K562 (cell line): ENCODE measurements at regions not wholly inside any gene's neighbourhood (a gene's known extent, or its start where the extent isn't known, plus 50 kb on each side); places are given as distances from the start of the nearest gene placed in this dataset.

Source experiments
- ADNP ChIP-seq: fragments of 200-800 bp; sonication (Bioruptor generic); IDR thresholded peaks from 2 replicates; pipeline ENCODE4 v1.6.1; 2016; ENCODE audit warnings: missing genetic modification characterization, missing compliant biosample characterization
- ARID1B ChIP-seq: fragments of 450-650 bp; IDR thresholded peaks from 2 replicates; pipeline ENCODE4 v1.6.1; 2016; ENCODE audit warnings: antibody characterized with exemption, mild to moderate bottlenecking, inconsistent platforms
- ETV5 ChIP-seq: sonication (generic); formaldehyde crosslinking; IDR thresholded peaks from 2 replicates; pipeline ENCODE4 v1.4.0; 2020; ENCODE audit warnings: low read depth, mild to moderate bottlenecking, missing genetic modification reagents
- MEF2A ChIP-seq: IDR thresholded peaks from 2 replicates; pipeline ENCODE4 v1.6.1; 2011; ENCODE audit warnings: low read depth, mild to moderate bottlenecking, low read length, moderate library complexity; ENCODE audit not compliant: control insufficient read depth
- NCOA4 ChIP-seq: fragments of 450-650 bp; IDR thresholded peaks from 2 replicates; pipeline ENCODE4 v1.6.1; 2018; ENCODE audit warnings: mild to moderate bottlenecking; ENCODE audit not compliant: partially characterized antibody
- POLR2G ChIP-seq: fragments of 200-400 bp; formaldehyde crosslinking; IDR thresholded peaks from 2 replicates; pipeline ENCODE4 v1.6.1; 2017; ENCODE audit warnings: low read depth, mild to moderate bottlenecking, antibody characterized with exemption, low read length, moderate library complexity
- SNIP1 ChIP-seq: fragments of 450-650 bp; IDR thresholded peaks from 2 replicates; pipeline ENCODE4 v1.7.1; 2017; ENCODE audit warnings: low read depth, mild to moderate bottlenecking
- TOE1 ChIP-seq, 2 experiments: fragments of 450-650 bp in 1 of 2; sonication (generic) in 1 of 2; formaldehyde crosslinking in 1 of 2; IDR thresholded peaks; 2 replicates each; pipeline versions ENCODE4 v1.7.1 to v1.8.0; 2016 to 2022; ENCODE audit warnings: borderline replicate concordance in 2 of 2, mild to moderate bottlenecking in 2 of 2, antibody characterized with exemption in 1 of 2, inconsistent platforms in 1 of 2, low read depth in 1 of 2, missing genetic modification reagents in 1 of 2, moderate library complexity in 1 of 2
- YY1 ChIP-seq, 3 experiments: IDR thresholded peaks; 2 replicates each; pipeline ENCODE4 v1.6.1; 2011; ENCODE audit warnings: low read length in 2 of 3, mild to moderate bottlenecking in 2 of 3, moderate library complexity in 2 of 3, borderline replicate concordance in 1 of 3, control low read depth in 1 of 3, low read depth in 1 of 3; ENCODE audit not compliant: insufficient read depth in 3 of 3, insufficient replicate concordance in 2 of 3, control insufficient read depth in 1 of 3, insufficient read length in 1 of 3; ENCODE audit errors: extremely low read depth in 1 of 3
- ZNF23 ChIP-seq: fragments of 250-450 bp; sonication (Bioruptor Pico); IDR thresholded peaks from 2 replicates; pipeline ENCODE4 v1.4.0; 2020; ENCODE audit warnings: mild to moderate bottlenecking
- ZSCAN29 ChIP-seq: fragments of 450-650 bp; IDR thresholded peaks from 2 replicates; pipeline ENCODE4 v1.6.1; 2017
- TF ChIP-seq, protein P1 (sequence below), 2 experiments: fragments of 450-650 bp; IDR thresholded peaks; 2 replicates each; pipeline ENCODE4 v1.6.1; 2016; ENCODE audit warnings: mild to moderate bottlenecking in 2 of 2, borderline replicate concordance in 1 of 2, low read depth in 1 of 2, moderate library complexity in 1 of 2
- TF ChIP-seq, protein P2 (sequence below): fragments of 450-650 bp; IDR thresholded peaks from 2 replicates; pipeline ENCODE4 v1.6.1; 2017; ENCODE audit warnings: antibody characterized with exemption

DNA sequence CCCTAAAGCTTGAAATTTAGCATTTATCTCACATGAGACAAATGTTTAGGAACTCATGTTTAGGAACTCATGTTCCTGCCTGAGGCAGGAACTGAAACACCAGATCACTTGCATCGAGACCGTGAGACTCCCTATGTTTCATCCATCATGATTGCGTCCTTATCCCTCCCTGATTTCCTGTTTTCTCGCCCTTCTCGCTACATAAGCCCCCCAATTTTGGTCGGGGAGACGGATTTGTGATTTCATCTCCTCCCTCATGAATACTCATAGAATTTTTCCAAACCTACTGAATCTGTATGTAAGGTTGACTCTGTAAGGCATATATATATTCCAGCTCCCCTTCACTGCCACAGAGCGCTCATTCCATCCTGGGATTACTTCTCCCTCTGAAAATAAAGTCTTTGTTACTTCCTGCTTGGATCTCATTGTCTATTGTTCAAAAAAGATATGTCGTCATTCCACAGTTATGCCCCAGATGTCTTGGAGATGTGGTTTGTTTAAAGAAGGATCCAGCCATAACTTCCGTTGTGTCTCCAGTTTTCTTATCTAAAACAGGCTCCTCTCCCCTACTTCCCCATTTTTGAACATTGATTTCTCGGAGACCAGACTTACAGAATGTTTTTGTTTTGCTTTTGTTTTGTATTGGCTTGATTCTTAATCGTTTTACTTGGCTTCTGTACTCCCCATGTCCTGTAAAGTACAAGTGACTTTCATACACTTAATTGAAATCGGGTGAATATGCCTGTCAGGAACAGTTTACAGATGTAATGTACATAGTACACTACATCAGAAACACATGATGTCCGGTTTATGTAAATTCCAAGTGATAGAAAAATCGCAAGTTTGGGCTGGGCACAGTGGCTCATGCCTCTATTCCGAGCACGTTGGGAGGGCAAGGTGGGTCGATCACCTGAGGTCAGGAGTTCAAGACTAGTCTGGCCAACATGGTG lies 118.7 kb downstream of the HFE start (continued):
- TF ChIP-seq ADNP (no peak), YY1 (IDR thresholded peaks at IDR 0.05; ENCODE audit: borderline replicate concordance in 1 of 3, control insufficient read depth in 1 of 3, extremely low read depth in 1 of 3, insufficient read depth in 3 of 3, insufficient read length in 1 of 3, insufficient replicate concordance in 2 of 3, low read depth in 1 of 3, low read length in 2 of 3) (no peak), TOE1 (IDR thresholded peaks at IDR 0.05; ENCODE audit: borderline replicate concordance) (peak; percentile 60; the same call in 1 of the 2 replicates), TOE1 (CRISPR knock-in tag; IDR thresholded peaks at IDR 0.05; ENCODE audit: borderline replicate concordance, low read depth) (peak; percentile 5; the same call in 1 of the 2 replicates), SNIP1 (no peak), POLR2G (peak; percentile 72), ZNF23 (CRISPR knock-in tag) (no peak), ZSCAN29 (no peak), MEF2A (peak; percentile 74), ARID1B (peak; percentile 89), ETV5 (CRISPR knock-in tag) (peak; percentile 75), NCOA4 (no peak)
- TF ChIP-seq, protein P1, sequence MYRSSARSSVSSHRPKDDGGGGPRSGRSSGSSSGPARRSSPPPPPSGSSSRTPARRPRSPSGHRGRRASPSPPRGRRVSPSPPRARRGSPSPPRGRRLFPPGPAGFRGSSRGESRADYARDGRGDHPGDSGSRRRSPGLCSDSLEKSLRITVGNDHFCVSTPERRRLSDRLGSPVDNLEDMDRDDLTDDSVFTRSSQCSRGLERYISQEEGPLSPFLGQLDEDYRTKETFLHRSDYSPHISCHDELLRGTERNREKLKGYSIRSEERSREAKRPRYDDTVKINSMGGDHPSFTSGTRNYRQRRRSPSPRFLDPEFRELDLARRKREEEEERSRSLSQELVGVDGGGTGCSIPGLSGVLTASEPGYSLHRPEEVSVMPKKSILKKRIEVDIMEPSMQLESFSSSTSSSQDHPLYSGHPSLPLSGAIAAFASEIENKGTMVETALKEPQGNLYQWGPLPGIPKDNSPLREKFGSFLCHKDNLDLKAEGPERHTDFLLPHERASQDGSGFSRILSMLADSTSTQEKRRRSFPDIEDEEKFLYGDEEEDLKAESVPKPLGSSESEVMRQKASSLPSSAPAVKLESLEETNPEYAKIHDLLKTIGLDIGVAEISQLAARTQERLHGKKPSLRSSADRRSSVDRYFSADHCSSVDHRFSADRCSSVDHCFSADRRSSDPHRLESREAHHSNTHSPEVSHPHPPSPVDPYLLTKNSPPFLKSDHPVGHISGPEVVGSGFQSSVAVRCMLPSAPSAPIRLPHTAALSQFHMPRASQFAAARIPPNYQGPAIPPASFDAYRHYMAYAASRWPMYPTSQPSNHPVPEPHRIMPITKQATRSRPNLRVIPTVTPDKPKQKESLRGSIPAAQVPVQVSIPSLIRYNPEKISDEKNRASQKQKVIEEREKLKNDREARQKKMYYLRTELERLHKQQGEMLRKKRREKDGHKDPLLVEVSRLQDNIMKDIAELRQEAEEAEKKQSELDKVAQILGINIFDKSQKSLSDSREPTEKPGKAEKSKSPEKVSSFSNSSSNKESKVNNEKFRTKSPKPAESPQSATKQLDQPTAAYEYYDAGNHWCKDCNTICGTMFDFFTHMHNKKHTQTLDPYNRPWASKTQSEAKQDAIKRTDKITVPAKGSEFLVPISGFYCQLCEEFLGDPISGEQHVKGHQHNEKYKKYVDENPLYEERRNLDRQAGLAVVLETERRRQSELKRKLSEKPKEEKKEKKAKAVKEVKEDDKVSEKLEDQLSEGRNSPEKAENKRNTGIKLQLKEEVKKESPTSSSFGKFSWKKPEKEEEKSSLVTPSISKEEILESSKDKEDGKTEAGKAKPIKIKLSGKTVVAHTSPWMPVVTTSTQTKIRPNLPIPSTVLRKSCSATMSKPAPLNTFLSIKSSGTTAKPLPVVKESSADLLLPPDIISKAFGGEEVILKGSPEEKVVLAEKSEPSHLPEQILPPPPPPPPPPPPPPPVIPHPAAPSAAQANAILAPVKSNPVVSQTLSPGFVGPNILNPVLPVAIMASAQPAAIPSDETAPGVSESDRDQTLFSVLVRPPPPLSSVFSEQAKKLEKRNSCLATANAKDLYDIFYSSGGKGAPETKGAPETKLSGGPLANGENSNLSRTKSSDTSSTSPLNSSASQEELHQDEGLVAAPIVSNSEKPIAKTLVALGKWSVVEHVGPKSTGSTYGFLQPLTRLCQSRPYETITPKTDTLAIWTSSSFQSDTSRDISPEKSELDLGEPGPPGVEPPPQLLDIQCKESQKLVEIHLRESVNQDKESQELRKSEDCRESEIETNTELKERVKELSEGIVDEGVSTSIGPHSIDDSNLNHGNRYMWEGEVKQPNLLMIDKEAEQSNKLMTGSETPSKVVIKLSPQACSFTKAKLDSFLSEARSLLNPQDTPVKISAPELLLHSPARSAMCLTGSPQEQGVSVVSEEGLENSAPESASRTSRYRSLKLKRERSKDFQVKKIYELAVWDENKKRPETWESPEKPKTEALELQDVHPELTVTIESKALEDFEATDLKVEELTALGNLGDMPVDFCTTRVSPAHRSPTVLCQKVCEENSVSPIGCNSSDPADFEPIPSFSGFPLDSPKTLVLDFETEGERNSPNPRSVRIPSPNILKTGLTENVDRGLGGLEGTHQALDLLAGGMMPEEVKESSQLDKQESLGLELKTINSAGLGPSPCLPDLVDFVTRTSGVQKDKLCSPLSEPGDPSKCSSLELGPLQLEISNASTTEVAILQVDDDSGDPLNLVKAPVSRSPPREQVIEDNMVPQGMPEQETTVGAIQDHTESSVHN (IDR thresholded peaks at IDR 0.05; ENCODE audit: borderline replicate concordance in 1 of 2, low read depth in 1 of 2): peak; percentile 32 to 75; a peak in 2 of 4 replicates
- TF ChIP-seq, protein P2, sequence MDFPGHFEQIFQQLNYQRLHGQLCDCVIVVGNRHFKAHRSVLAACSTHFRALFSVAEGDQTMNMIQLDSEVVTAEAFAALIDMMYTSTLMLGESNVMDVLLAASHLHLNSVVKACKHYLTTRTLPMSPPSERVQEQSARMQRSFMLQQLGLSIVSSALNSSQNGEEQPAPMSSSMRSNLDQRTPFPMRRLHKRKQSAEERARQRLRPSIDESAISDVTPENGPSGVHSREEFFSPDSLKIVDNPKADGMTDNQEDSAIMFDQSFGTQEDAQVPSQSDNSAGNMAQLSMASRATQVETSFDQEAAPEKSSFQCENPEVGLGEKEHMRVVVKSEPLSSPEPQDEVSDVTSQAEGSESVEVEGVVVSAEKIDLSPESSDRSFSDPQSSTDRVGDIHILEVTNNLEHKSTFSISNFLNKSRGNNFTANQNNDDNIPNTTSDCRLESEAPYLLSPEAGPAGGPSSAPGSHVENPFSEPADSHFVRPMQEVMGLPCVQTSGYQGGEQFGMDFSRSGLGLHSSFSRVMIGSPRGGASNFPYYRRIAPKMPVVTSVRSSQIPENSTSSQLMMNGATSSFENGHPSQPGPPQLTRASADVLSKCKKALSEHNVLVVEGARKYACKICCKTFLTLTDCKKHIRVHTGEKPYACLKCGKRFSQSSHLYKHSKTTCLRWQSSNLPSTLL: peak; percentile 96
